ENCODE measurements at regions not wholly inside any gene's neighbourhood (a gene's known extent, or its start where the extent isn't known, plus 50 kb on each side); places are given as distances from the start of the nearest gene placed in this dataset.

- Histone ChIP-seq H3K79me2 (ENCODE audit: insufficient read depth, low read depth) (no peaks in the 10 kb centered on the region), H3K4me2 (no peak overlapping the region), H4K20me1 (ENCODE audit: insufficient read depth) (no peaks in the 10 kb centered on the region), H3K27me3 (ENCODE audit: insufficient read depth, low read depth) (no peaks in the 10 kb centered on the region), H3K4me1 (ENCODE audit: low read depth, poor library complexity, severe bottlenecking) (no peaks in the 10 kb centered on the region), H2AFZ (ENCODE audit: low read depth) (no peak overlapping the region), H3K27ac (no peak overlapping the region), H3K36me3 (ENCODE audit: insufficient read depth) (no peaks in the 10 kb centered on the region), H3K4me3 (IDR thresholded peaks at IDR 0.05; ENCODE audit: insufficient read depth, low read depth, low read length) (no peak overlapping the region), H3K9ac (no peak overlapping the region)
- no peak for TF ChIP-seq CTCF (conservative IDR thresholded peaks at IDR 0.05; ENCODE audit: low read depth, low read length)
Measured at GRCh38 chr3:110459021-110459420, 612.6 kb upstream of the NECTIN3 start.

GRCh38 chr3:110470310-110470709 is 601.3 kb upstream of the NECTIN3 start:
- H4K20me1 ChIP-seq (ENCODE audit: insufficient read depth): no peaks in the 10 kb centered on the region
- no peak overlapping the region for H2AFZ ChIP-seq (ENCODE audit: low read depth)
- no peak overlapping the region for H3K9ac ChIP-seq
- H3K79me2 ChIP-seq (ENCODE audit: insufficient read depth, low read depth): no peaks in the 10 kb centered on the region
- no peak overlapping the region for H3K4me3 ChIP-seq (IDR thresholded peaks at IDR 0.05; ENCODE audit: insufficient read depth, low read depth, low read length)
- H3K4me2 ChIP-seq: no peak overlapping the region
- H3K27ac ChIP-seq: no peak overlapping the region
- no peak for TF ChIP-seq CTCF (conservative IDR thresholded peaks at IDR 0.05; ENCODE audit: low read depth, low read length)
- no peaks in the 10 kb centered on the region for H3K27me3 ChIP-seq (ENCODE audit: insufficient read depth, low read depth)
- H3K4me1 ChIP-seq (ENCODE audit: low read depth, poor library complexity, severe bottlenecking): no peaks in the 10 kb centered on the region
- H3K36me3 ChIP-seq (ENCODE audit: insufficient read depth): no peaks in the 10 kb centered on the region

- Histone ChIP-seq H3K79me2 (ENCODE audit: insufficient read depth, low read depth) (no peaks in the 10 kb centered on the region), H4K20me1 (ENCODE audit: insufficient read depth) (no peaks in the 10 kb centered on the region), H3K36me3 (ENCODE audit: insufficient read depth) (no peaks in the 10 kb centered on the region), H2AFZ (ENCODE audit: low read depth) (no peak overlapping the region), H3K4me1 (ENCODE audit: low read depth, poor library complexity, severe bottlenecking) (no peaks in the 10 kb centered on the region), H3K9ac (no peak overlapping the region), H3K4me2 (no peak overlapping the region), H3K27me3 (ENCODE audit: insufficient read depth, low read depth) (no peaks in the 10 kb centered on the region), H3K27ac (no peak overlapping the region), H3K4me3 (IDR thresholded peaks at IDR 0.05; ENCODE audit: insufficient read depth, low read depth, low read length) (no peak overlapping the region)
- TF ChIP-seq CTCF (conservative IDR thresholded peaks at IDR 0.05; ENCODE audit: low read depth, low read length): no peak
Measured at GRCh38 chr3:110473405-110473804, 598.2 kb upstream of the NECTIN3 start.

GRCh38 chr3:110474397-110474796 is 597.2 kb upstream of the NECTIN3 start:
- no peak overlapping the region for H2AFZ ChIP-seq (ENCODE audit: low read depth)
- no peaks in the 10 kb centered on the region for H3K79me2 ChIP-seq (ENCODE audit: insufficient read depth, low read depth)
- no peaks in the 10 kb centered on the region for H3K36me3 ChIP-seq (ENCODE audit: insufficient read depth)

More at GRCh38 chr3:110474397-110474796, 597.2 kb upstream of the NECTIN3 start:
- TF ChIP-seq CTCF (conservative IDR thresholded peaks at IDR 0.05; ENCODE audit: low read depth, low read length): no peak
- H3K4me3 ChIP-seq (IDR thresholded peaks at IDR 0.05; ENCODE audit: insufficient read depth, low read depth, low read length): no peak overlapping the region
- H3K9ac ChIP-seq: no peak overlapping the region
- no peak overlapping the region for H3K27ac ChIP-seq
- H3K27me3 ChIP-seq (ENCODE audit: insufficient read depth, low read depth): no peaks in the 10 kb centered on the region
- no peaks in the 10 kb centered on the region for H3K4me1 ChIP-seq (ENCODE audit: low read depth, poor library complexity, severe bottlenecking)
- no peak overlapping the region for H3K4me2 ChIP-seq
- no peaks in the 10 kb centered on the region for H4K20me1 ChIP-seq (ENCODE audit: insufficient read depth)
